Left lung (tissue), 4 donors: ENCODE measurements at regions not wholly inside any gene's neighbourhood (a gene's known extent, or its start where the extent isn't known, plus 50 kb on each side); places are given as distances from the start of the nearest gene placed in this dataset.
"Not testable (repeated sequence)": the region's sequence is repeated elsewhere in the genome, so short reads cannot be mapped to it uniquely, and the experiment has no call there.

ENCODE experiments used
- ATAC-seq: fragments of 200-7000 bp; cut with Tn5 transposase; one replicate; pipeline ENCODE4 v1.9.1; 2020; ENCODE audit warnings: moderate library complexity
- DNase-seq, 4 donors: peaks; one replicate each; pipeline ENCODE4 v3.0.0-alpha.2; 2013 to 2020
- H3K27ac ChIP-seq, 2 donors: fragments of 200-600 bp; sonication (generic) in 1 of 2; one replicate each; pipeline versions ENCODE4 v1.5.0 to v1.8.0; 2020 to 2021
- H3K27me3 ChIP-seq, 2 donors: fragments of 200-600 bp; sonication (generic) in 1 of 2; one replicate each; pipeline versions ENCODE4 v1.5.0 to v1.8.0; 2020 to 2021
- H3K36me3 ChIP-seq, 2 donors: fragments of 200-600 bp; sonication (generic) in 1 of 2; one replicate each; pipeline versions ENCODE4 v1.5.0 to v1.8.0; 2020 to 2021
- H3K4me1 ChIP-seq, 2 donors: fragments of 200-600 bp; one replicate each; pipeline ENCODE4 v1.8.0; 2021
- H3K4me3 ChIP-seq, 2 donors: fragments of 200-600 bp; sonication (generic) in 1 of 2; one replicate each; pipeline versions ENCODE4 v1.5.0 to v1.8.0; 2020 to 2021; ENCODE audit warnings: mild to moderate bottlenecking in 1 of 2
- H3K9me3 ChIP-seq, 2 donors: fragments of 200-600 bp; sonication (generic) in 1 of 2; one replicate each; pipeline versions ENCODE4 v1.5.0 to v1.8.0; 2020 to 2021
- CTCF ChIP-seq, 2 donors: fragments of 200-600 bp; sonication (generic) in 1 of 2; IDR thresholded peaks; one replicate each; pipeline versions ENCODE4 v1.5.0 to v1.8.0; 2021; ENCODE audit warnings: antibody characterized with exemption in 2 of 2
- intact Hi-C, 2 donors: fragments of 100-400 bp; cut with DNase I; formaldehyde crosslinking; loops; one replicate each; pipeline versions ENCODE4 v1.11.2 to v1.14.2; 2022
- donor health status: DM: no; HTN: yes; CAD: no.
- donor health status: DM: no; HTN: no; CAD: no.

DNA sequence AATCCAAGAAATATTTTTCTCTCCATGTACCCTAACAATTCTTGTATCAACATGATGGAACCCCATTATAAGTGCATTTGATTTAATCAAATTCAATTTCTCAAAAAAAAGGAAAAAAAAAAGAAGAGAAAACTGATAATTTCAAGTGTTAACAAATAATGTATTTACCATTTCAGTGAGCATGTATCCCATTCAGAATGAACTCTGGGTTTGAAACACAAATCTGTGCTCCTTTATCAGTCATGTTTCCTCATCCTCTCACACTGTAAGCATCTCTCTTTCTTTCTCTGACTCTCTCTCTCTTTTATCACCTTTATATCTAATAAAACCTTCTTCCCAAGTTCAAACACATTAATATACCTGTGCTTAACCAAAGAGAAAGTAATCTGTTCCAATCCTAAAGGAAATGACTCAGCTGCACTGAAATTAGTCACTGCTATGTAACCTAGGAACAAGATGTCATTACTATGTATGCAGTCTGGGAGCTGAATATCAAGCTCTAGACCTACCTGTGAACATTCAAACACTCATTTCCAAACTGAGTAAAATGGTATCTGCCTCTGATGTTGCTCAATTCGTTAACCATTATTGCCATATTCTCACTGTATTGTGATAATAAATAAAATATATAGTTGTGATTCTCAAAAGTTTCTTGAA, 135.0 kb upstream of the LRIG3 start:
- intact Hi-C loops: no loop called here
- Histone ChIP-seq H3K36me3 (no peaks in the 10 kb centered on the region), H3K9me3 (no peaks in the 10 kb centered on the region), H3K27me3 (no peaks in the 10 kb centered on the region), H3K27ac (peak overlapping the region in 1 of 2 donors; percentile 35), H3K4me3 (no peak overlapping the region), H3K4me1 (no peaks in the 10 kb centered on the region)
- ATAC-seq: peak; percentile 96
- TF ChIP-seq CTCF (IDR thresholded peaks at IDR 0.05): no peak
- DNase-seq: no peak

DNA sequence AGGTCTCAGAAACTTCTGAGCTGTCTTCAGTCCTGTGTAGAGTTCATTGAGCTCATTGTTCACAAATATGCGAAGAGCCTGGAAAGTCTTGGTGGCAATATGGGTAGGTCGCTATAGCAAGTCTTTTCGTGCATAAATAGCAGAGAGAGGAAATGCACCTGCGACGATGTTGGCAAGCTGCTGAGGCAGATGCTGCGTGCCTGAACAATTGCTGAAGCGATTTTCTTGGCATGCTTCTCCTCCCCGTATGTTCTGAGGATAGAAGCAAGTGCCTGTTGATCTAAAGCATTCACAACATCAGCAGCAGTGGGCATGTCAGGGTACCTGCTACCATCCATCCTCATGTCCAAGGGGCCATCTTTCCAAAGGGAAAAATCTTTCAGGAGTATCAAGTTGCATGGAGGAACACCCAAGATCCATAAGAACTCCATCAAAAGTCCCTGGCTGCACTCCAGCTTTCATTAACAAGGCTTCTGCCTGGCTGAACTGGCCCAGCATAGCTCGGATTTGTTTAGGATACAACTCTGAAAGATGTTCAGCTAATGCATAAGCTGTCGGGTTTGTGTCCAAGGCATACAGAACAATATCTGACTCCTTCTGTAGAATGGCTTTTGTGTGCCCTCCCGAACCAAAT, 133.1 kb upstream of the LRIG3 start:
- H3K4me1 ChIP-seq, H3K9me3 ChIP-seq, H3K4me3 ChIP-seq, intact Hi-C loops, ATAC-seq, H3K36me3 ChIP-seq, H3K27me3 ChIP-seq, H3K27ac ChIP-seq, DNase-seq: not testable (repeated sequence)

GRCh38 chr12:59046763-59047534, 126.6 kb upstream of the LRIG3 start:
- intact Hi-C loops: no loop called here
- Histone ChIP-seq H3K36me3 (no peaks in the 10 kb centered on the region), H3K9me3 (no peaks in the 10 kb centered on the region), H3K4me1 (no peaks in the 10 kb centered on the region), H3K27ac (no peak overlapping the region), H3K27me3 (no peaks in the 10 kb centered on the region), H3K4me3 (no peak overlapping the region)
- DNase-seq (no peak), ATAC-seq (no peak)
- no peak for TF ChIP-seq CTCF (IDR thresholded peaks at IDR 0.05)

- no peak for TF ChIP-seq CTCF (IDR thresholded peaks at IDR 0.05)
- no peak overlapping the region for H3K4me3 ChIP-seq
- H3K9me3 ChIP-seq: no peaks in the 10 kb centered on the region
- ATAC-seq (no peak), DNase-seq (no peak)
- H3K36me3 ChIP-seq: no peaks in the 10 kb centered on the region
- H3K27ac ChIP-seq: no peak overlapping the region
- intact Hi-C loops: no loop called here
- H3K4me1 ChIP-seq: no peaks in the 10 kb centered on the region
- no peaks in the 10 kb centered on the region for H3K27me3 ChIP-seq
These were observed 124.5 kb upstream of the LRIG3 start for GRCh38 chr12:59044791-59045190.

DNA sequence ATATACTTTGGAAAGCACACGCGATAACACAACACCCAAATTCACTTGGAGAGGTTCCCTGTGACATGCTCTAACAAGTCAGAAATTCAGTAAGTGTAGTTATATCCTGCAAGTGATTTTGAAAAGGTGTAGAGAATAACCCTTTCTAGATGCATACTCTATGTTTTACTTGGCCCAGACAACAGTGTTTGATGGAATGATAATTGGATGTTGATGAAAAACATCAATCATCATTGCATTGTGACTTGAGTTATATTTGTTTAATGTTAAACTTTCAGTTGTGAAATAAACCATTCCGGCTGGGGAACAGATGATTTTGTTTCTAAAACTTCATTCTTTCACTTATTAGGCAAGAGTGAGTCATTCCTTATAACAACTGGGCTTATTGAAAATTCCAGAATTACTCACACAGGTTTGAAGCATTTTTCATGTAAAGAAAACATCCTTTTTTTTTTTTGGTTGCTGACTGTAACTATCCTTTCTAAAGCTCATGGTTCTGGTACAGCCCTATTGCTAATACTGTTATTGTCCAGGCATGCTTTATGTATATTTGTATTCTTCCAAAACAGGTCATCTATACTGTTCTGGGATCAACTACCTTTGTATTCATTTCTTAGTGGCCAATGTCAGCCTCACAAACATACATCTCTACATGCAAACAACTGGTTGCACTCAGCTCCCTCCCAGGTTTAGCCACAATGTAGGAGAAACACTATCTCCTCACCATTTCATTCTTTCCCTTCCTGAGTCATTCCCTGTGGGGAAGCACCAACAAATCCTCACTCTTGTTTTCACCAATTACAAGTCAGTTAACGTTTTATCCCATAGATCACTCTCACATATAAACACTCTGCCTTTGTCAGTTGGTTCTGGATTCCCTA, 121.2 kb upstream of the LRIG3 start:
- intact Hi-C loops: no loop called here
- Histone ChIP-seq H3K9me3 (no peaks in the 10 kb centered on the region), H3K27ac (peak overlapping the region; percentile 20 to 73), H3K4me1 (no peaks in the 10 kb centered on the region), H3K4me3 (no peak overlapping the region), H3K36me3 (no peaks in the 10 kb centered on the region), H3K27me3 (no peaks in the 10 kb centered on the region)
- TF ChIP-seq CTCF (IDR thresholded peaks at IDR 0.05): no peak
- DNase-seq (peak in 2 of 4 donors; percentile 38 to 46), ATAC-seq (peak; percentile 69)
